CD4-positive, alpha-beta T cell treated with Interleukin-21 for 1 hour (primary cell): ENCODE measurements at regions not wholly inside any gene's neighbourhood (a gene's known extent, or its start where the extent isn't known, plus 50 kb on each side); places are given as distances from the start of the nearest gene placed in this dataset.

Source experiments
- DNase-seq: peaks from one replicate; pipeline ENCODE4 v3.0.0-alpha.2; 2020

DNA sequence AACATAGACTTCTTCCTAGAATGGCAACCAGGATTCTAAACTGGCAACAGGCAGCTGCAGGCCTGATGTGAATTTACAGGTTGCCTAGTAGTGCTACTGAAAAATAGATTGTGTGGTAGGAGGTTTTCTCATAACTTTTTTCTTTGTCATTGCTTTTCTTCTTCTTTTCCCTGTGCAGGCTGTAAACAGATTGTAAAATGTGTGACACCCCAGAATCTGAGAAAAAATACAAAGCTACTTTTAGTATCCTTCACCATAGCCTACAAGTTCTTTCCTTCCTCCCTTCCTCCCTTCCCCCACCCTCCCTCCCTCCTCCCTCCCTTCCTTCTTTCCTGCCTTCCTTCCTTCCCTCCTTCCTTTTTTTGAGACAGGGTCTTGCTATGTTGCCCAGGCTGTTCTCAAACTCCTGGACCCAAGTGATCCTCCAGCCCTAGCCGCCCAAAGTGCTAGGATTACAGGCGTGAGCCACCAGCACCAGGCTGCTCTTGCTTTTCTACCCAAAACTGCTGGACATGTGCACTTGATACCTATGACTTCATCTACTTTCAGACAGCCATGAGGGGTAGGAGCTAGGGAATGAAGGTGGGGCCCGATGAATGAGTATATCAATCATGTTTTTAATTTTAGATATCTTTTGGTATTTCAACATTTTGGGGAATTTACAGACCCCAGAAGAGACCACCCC lies 114.2 kb upstream of the EEA1 start:
- DNase-seq, result no peak

DNA sequence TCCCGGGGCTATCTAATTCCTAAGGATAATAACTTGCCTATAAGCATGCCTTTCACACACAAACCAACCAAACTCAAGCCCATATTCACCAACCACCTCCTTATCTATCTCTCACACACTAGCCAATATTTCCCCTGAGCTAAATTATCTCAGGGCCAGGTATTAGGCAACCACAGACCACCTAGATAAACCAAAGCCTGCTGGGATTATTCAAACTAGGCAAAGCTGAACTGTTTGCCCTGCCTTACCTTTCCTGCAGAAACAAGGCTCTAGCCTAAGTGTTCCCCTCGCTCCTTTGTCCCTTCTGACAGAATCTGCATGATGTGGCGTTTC lies 114.7 kb upstream of the EEA1 start:
- DNase-seq, result no peak

GRCh38 chr12:93047118-93047517 lies 118.0 kb upstream of the EEA1 start:
- no peak for DNase-seq

GRCh38 chr12:93048656-93049055 lies 119.6 kb upstream of the EEA1 start:
- no peak for DNase-seq

- DNase-seq, result no peak
These were observed 121.1 kb upstream of the EEA1 start for GRCh38 chr12:93050026-93050747.

DNA sequence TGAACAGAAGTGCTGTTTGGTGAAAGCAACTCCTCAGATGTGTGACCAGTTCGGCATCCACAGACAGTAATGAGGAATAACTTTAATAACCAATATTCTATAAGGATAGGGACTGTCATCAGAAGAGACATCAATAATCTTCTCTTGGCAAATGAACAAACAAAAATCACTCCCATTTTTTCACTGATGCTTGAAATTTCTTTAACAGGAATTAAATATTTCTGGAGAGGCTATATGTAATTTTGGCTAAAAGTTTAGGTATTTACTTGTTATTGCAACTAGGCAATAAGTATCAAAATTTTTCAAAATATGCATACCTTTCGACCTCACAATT lies 121.6 kb upstream of the EEA1 start:
- no peak for DNase-seq

DNA sequence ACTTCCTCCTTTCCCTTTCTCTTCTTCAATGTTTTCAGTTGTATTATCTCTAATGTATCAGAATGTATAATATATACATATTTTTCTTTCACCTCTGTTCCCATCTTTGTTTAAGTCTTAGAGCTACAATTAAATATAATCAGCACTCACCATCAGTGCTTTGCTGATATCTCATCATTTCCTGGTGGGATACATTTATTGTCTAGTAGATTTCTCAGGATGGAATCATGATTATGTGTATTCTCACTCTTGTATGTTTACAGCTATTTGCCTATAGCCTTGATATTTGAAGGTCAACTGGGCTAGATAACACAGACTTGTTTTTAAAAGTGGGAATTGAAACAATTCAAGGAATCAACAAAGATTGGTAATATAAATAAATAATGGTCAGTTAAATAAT lies 124.9 kb upstream of the EEA1 start:
- no peak for DNase-seq

DNA sequence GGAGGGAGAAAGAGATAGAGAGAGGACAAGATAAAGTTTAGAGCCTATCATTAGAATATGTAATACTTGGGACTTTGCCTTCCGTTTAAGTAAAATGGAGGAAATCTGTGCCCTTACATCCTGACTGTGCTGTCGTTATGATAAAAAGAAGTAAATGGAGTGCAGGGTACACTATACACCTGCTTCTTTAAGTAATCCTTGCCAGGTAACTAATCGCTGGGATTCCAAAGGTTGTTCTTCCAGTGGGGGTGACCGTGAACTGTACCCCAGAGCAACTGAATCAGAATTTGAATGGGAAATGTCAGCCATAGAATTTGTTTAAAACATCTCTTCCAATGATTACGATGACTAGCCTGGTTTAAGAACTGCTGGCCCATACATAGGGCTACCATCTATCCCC lies 126.1 kb upstream of the EEA1 start:
- DNase-seq, result no peak

GRCh38 chr12:93056971-93057535 lies 128.0 kb upstream of the EEA1 start:
- no peak for DNase-seq

GRCh38 chr12:93058280-93058679 lies 129.2 kb upstream of the EEA1 start:
- DNase-seq, result no peak

DNA sequence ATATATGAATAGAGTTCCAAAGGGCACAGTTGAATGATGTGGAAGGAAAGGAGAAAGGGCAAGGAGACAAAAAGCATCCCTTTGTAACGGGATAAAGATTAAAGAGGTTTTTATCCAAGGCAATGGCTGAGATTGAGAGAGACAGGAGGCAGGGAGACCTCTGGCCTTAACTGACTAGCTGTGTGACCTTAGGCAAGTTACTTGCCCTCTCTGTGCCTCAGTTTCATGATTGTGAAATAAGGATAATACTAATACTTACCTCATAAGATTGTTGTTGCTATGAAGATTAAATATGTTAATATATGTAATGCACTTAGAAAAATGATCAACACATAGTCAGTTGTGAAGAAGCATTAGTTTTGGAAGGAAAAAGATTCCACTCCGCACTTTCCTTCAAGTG lies 130.2 kb upstream of the EEA1 start:
- DNase-seq, result no peak

- DNase-seq, result no peak
These were observed 131.0 kb upstream of the EEA1 start for GRCh38 chr12:93059925-93060665.

DNA sequence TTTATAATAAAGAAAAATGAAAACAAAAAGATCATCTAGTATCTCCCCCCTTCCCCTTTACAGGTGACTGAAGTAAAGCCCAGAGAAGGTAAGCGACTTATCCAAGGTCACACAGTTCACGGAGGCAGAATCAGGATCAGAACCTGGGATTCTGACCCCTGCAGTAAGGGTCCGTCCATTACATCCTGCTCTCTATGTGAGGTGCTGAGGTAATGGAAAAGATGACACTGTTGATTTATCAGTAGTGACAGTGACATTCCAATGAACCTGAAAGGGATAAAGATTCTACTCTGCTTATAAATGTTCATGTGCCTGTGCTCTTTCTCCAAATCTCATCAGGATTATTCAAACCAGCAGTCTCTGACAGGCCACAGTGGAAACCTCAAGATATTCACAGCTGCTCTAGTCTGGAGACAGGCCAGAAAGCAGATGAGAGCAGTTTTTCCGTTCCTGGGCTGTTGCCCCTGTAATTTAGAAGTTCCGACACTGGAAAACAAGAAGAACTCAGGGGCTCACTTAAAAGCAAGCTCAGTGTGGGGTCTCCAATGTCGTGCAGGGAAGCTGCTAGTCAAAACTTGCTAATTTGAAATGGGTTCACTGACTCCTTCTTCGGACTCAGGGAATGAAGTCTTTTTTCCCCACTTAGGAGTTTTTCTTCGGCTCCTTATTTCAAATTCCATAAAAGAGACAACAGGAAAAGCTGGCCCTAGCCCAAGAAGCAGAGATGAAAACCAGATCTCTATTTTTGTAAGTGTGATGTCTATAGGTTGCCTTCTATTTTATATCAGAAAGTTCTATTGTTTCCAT lies 131.8 kb upstream of the EEA1 start:
- DNase-seq, result no peak

DNA sequence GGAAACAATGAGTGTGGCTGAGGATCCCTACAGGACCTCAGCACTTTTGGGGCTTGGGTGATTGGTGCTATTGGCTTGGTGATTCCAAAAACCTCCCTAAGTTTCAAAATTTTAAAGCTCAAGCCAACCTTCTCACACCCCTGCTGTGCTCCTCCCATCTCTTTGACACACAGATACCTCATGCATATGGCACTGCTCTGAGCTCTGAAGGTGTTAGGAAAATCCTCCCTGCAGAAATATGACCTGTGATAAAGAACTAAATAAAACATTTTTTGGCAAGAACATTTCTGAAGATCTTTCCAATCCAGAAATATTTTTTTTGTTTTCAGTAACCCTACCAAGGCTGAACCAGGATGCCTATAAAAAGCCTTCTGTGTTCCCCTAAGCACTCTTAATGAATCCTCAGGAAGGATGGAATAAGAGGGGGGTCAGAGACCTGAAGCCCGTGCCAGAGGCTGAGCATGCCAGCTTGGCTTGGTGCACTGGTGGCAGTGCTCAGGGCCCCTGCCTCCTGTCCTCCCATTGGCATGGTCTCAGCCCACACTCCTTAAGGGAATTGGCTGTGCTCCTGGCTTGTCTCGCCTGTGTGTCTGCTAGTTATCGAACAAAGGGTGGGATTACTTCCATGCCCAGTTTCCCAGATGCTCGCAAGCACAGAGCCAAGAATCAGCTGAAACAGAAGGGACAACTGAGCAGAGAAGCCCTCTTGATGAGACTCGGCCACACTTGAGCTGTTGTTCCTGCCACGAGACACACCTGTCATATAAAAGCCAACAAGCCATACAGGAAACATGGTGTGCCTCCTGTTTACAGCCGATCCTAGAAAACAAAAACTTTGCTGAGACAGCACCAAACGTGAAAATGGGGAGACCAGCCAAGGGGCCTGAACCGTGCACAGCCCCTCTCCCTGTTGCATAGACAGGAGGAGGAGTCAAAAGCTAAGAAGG lies 132.7 kb upstream of the EEA1 start:
- DNase-seq, result no peak

DNA sequence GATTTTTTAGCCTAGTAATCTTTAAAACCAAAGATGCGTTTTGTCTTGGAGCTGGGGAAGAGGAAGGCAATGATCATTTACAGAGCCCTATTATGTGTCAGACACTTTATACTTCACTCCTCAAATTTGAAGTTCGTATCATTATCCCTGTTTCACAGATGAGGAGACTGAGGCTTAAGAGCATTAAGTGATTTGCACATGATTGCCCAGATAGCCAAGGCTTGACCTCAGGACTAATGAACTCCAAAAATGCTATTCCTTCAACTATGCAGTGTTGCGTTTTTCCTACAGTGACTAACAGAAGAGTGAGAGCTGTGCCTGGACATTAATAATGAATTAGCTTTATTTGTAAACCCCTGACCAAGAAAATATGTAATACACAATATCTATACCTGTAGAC lies 136.8 kb upstream of the EEA1 start:
- DNase-seq, result no peak

DNA sequence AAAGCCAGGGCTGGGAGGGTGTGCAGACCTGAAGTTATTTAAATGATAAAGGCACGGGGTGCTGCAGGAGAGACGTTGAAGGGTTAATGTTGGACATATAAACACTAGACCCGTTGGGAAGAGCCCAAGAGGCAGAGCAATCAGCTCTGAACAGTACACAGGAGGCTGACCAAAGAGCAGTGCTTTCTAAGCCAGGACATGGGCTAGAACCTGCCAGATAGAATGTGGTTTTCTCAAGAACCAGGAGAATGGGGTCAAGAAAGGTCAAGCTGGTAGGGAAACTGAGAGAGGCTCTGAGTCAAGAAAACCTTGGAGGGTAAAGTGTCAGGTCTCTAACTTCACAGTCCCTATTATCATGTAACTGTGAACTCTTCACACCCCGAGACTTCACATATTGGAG lies 143.2 kb upstream of the EEA1 start:
- DNase-seq, result no peak

DNA sequence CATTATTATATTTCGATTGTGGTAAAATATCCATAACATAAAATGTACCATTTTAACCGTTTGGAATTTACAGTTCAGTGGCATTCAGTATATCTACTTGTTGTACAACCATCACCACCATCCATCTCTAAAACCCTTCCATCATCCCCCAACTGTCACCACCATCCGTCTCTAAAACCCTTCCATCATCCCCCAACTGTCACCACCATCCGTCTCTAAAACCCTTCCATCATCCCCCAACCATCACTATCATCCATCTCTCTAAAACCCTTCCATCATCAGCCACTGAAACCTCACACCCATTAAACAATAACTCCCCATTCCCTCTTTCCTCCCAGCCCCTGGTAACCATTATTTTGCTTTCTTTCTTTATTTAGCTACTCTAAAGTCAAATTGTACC lies 144.2 kb upstream of the EEA1 start:
- no peak for DNase-seq

DNA sequence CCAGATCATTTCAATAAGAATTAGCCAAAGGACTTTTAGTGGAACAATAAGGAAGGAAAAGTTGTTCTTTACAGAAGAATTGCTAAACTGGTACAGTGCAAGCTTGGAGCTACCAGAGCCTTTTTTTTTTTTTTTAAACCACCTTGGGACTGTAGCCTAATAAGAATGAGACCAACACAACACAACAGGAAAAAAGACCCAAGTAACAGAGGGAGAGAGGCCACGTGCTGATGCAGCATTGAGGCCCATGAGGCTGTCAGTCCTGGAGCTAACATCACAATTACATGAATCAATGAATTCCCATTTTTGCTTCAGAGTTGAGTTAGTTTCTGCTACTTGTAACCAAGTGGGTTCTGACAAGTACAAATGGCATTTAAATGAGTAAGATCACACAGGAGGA lies 149.0 kb upstream of the EEA1 start:
- DNase-seq, result no peak

DNA sequence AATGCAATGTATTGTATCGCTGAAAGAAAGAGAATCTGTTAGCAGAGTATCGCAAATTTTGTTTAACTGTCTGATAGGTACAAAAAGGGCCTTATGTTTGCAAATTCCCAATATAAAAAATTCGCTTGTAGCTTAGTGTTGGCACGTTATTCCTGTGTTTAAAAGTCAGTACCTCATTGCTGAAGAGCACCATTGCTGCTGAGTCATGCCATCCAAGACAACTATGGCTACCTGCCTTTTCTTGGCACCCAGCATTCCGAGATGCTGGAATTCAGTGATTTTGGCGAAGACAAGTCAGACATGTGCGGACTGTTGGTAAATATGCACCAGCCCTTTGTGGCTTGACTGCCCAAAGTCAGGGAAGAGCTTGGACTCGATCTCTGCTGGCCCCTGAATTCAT lies 149.5 kb upstream of the EEA1 start:
- DNase-seq, result no peak

- no peak for DNase-seq
These were observed 150.2 kb upstream of the EEA1 start for GRCh38 chr12:93079271-93079670.

DNA sequence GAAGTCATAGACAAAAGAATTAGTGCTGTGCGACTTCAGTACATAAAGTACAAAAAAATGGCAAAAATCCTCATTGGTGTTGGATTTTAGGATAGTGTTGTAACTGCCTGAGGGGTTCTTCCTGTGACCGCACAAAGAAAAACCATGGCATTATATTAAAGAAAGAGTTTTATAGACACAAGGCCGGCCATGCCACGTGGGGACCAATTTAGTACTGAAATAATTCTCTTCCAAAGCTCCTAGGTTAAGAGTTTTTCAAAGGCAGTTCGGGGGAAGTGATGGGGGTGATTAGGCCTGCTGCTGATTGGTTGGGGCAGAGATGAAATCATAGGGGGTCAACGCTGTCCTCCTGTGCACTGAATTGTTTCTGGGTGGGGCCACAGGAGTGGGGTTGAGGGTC lies 150.9 kb upstream of the EEA1 start:
- DNase-seq, result no peak

- no peak for DNase-seq
These were observed 151.4 kb upstream of the EEA1 start for GRCh38 chr12:93080452-93080851.
